Mesenchymal stem cell (in vitro differentiated cells and primary cell): ENCODE measurements at regions not wholly inside any gene's neighbourhood (a gene's known extent, or its start where the extent isn't known, plus 50 kb on each side); places are given as distances from the start of the nearest gene placed in this dataset.

Experiments
- DNase-seq: peaks from one replicate; pipeline ENCODE4 v3.0.0-alpha.2; 2013
- H2AFZ ChIP-seq: one replicate; pipeline ENCODE4 v1.6.1; 2013; ENCODE audit warnings: low read depth, mild to moderate bottlenecking, control low read depth, inconsistent platforms, low read length, moderate library complexity
- H2AK5ac ChIP-seq: 2 replicates; pipeline ENCODE4 v1.6.1; 2013; ENCODE audit warnings: low read length, moderate library complexity, mild to moderate bottlenecking, inconsistent platforms; ENCODE audit not compliant: severe bottlenecking
- H2BK120ac ChIP-seq: one replicate; pipeline ENCODE4 v1.6.1; 2013; ENCODE audit warnings: low read depth, mild to moderate bottlenecking, inconsistent platforms, low read length, moderate library complexity
- H2BK12ac ChIP-seq, 2 experiments: one replicate each; pipeline ENCODE4 v1.6.1; 2013; ENCODE audit warnings: inconsistent platforms in 2 of 2, low read length in 2 of 2, mild to moderate bottlenecking in 2 of 2, moderate library complexity in 2 of 2, control low read depth in 1 of 2
- H2BK15ac ChIP-seq: one replicate; pipeline ENCODE4 v1.6.1; 2013; ENCODE audit warnings: mild to moderate bottlenecking, low read depth, inconsistent platforms; ENCODE audit not compliant: poor library complexity, severe bottlenecking
- H2BK5ac ChIP-seq: 2 replicates; pipeline ENCODE4 v1.6.1; 2013; ENCODE audit warnings: low read depth, mild to moderate bottlenecking, low read length, control low read depth, inconsistent platforms; ENCODE audit not compliant: poor library complexity, severe bottlenecking
- H3K14ac ChIP-seq, 2 experiments: one replicate each; pipeline ENCODE4 v1.6.1; 2013; ENCODE audit warnings: inconsistent platforms in 2 of 2, low read length in 2 of 2, control low read depth in 1 of 2, mild to moderate bottlenecking in 1 of 2, moderate library complexity in 1 of 2
- H3K18ac ChIP-seq, 2 experiments: one replicate each; pipeline ENCODE4 v1.6.1; 2013; ENCODE audit warnings: inconsistent platforms in 2 of 2, low read length in 2 of 2, control low read depth in 1 of 2, low read depth in 1 of 2, mild to moderate bottlenecking in 1 of 2
- H3K23ac ChIP-seq, 2 experiments: one replicate each; pipeline ENCODE4 v1.6.1; 2013; ENCODE audit warnings: inconsistent platforms in 2 of 2, low read length in 2 of 2, mild to moderate bottlenecking in 2 of 2, moderate library complexity in 2 of 2, control low read depth in 1 of 2
- H3K27ac ChIP-seq: 2 replicates; pipeline ENCODE4 v1.5.1; 2013; ENCODE audit warnings: mild to moderate bottlenecking, moderate library complexity, low read length, control low read depth, inconsistent platforms; ENCODE audit not compliant: poor library complexity, severe bottlenecking
- H3K27me3 ChIP-seq, 2 experiments: 2 replicates each; pipeline versions ENCODE4 v1.6.1 to v1.7.0; 2013; ENCODE audit warnings: low read length in 2 of 2, mild to moderate bottlenecking in 2 of 2, moderate library complexity in 2 of 2, control low read depth in 1 of 2, inconsistent platforms in 1 of 2; ENCODE audit not compliant: control insufficient read depth in 1 of 2, insufficient read depth in 1 of 2
- H3K36me3 ChIP-seq, 2 experiments: 2 replicates each; pipeline versions ENCODE4 v1.6.1 to v1.7.0; 2013; ENCODE audit warnings: low read length in 2 of 2, control low read depth in 1 of 2, inconsistent platforms in 1 of 2, low read depth in 1 of 2, mild to moderate bottlenecking in 1 of 2; ENCODE audit not compliant: insufficient read depth in 2 of 2, control insufficient read depth in 1 of 2
- H3K4ac ChIP-seq, 2 experiments: one replicate each; pipeline ENCODE4 v1.6.1; 2013; ENCODE audit warnings: inconsistent platforms in 2 of 2, low read length in 2 of 2, mild to moderate bottlenecking in 2 of 2, moderate library complexity in 2 of 2, control low read depth in 1 of 2, low read depth in 1 of 2
- H3K4me1 ChIP-seq: 2 replicates; pipeline ENCODE4 v1.6.1; 2013; ENCODE audit warnings: low read depth, low read length, control low read depth; ENCODE audit not compliant: control insufficient read depth, insufficient read depth
- H3K4me2 ChIP-seq: 2 replicates; pipeline ENCODE4 v1.6.1; 2013; ENCODE audit warnings: low read length, mild to moderate bottlenecking, inconsistent platforms; ENCODE audit not compliant: poor library complexity, severe bottlenecking
- H3K4me3 ChIP-seq, 2 experiments: 2 replicates each; pipeline versions ENCODE4 v1.5.1 to v1.7.0; 2013; ENCODE audit warnings: low read length in 2 of 2, mild to moderate bottlenecking in 2 of 2, control low read depth in 1 of 2, low read depth in 1 of 2; ENCODE audit not compliant: insufficient read depth in 1 of 2
- H3K79me1 ChIP-seq: replicated peaks from 2 replicates; pipeline ENCODE4 v1.6.1; 2013; ENCODE audit warnings: mild to moderate bottlenecking, control low read depth, low read length, inconsistent platforms; ENCODE audit not compliant: poor library complexity, severe bottlenecking
- H3K9ac ChIP-seq: 2 replicates; pipeline ENCODE4 v1.7.0; 2013; ENCODE audit warnings: mild to moderate bottlenecking, low read length, moderate library complexity
- H3K9me3 ChIP-seq: 2 replicates; pipeline ENCODE4 v1.7.0; 2013; ENCODE audit warnings: mild to moderate bottlenecking, low read length; ENCODE audit not compliant: control insufficient read depth
- H4K8ac ChIP-seq: one replicate; pipeline ENCODE4 v1.6.1; 2013; ENCODE audit warnings: inconsistent platforms, mild to moderate bottlenecking, low read length, moderate library complexity
- H4K91ac ChIP-seq: one replicate; pipeline ENCODE4 v1.6.1; 2013; ENCODE audit warnings: mild to moderate bottlenecking, low read length, inconsistent platforms
- WGBS: methylation state at CpG from one replicate; pipeline ENCODE4 v1.1.7; 2013; ENCODE audit warnings: mixed read lengths; 5-methylcytosine and 5-hydroxymethylcytosine counted together

- no peak for DNase-seq
- no peak overlapping the region for H3K18ac ChIP-seq
- no peaks in the 10 kb centered on the region for H3K4me1 ChIP-seq
- no peaks in the 10 kb centered on the region for H3K36me3 ChIP-seq
- H2AFZ ChIP-seq = no peak overlapping the region
- H3K9ac ChIP-seq = no peak overlapping the region
- H3K4ac ChIP-seq = no peak overlapping the region
- H2AK5ac ChIP-seq = no peak overlapping the region
- no peak overlapping the region for H2BK15ac ChIP-seq
- WGBS = 60% methylated on average over 1 of the region's 2 CpGs
- no peak overlapping the region for H3K14ac ChIP-seq
- peaks cover 11 to 21% of the 10 kb centered on the region in 2 experiments for H3K27me3 ChIP-seq
- H2BK5ac ChIP-seq = no peak overlapping the region
- H3K4me2 ChIP-seq = no peak overlapping the region
- no peaks in the 10 kb centered on the region for H3K79me1 ChIP-seq
- H3K9me3 ChIP-seq = peaks cover 4% of the 10 kb centered on the region
- H3K27ac ChIP-seq = no peak overlapping the region
- no peak overlapping the region for H4K91ac ChIP-seq
- no peak overlapping the region for H2BK12ac ChIP-seq
- H3K23ac ChIP-seq = no peak overlapping the region
- H4K8ac ChIP-seq = no peak overlapping the region
- no peak overlapping the region for H3K4me3 ChIP-seq
- H2BK120ac ChIP-seq = no peak overlapping the region
These were observed 107.8 kb downstream of the SLC30A10 start for GRCh38 chr1:219820551-219820950.

GRCh38 chr1:219817914-219818313 is 110.4 kb downstream of the SLC30A10 start:
- Histone ChIP-seq H3K79me1 (no peaks in the 10 kb centered on the region), H3K14ac (no peak overlapping the region), H2AK5ac (no peak overlapping the region), H3K36me3 (no peaks in the 10 kb centered on the region), H2BK15ac (no peak overlapping the region), H4K8ac (no peak overlapping the region), H2BK5ac (no peak overlapping the region), H3K27me3 (peaks cover 21 to 27% of the 10 kb centered on the region in 2 experiments), H3K4me1 (no peaks in the 10 kb centered on the region), H3K4ac (no peak overlapping the region), H2BK120ac (no peak overlapping the region), H3K27ac (no peak overlapping the region), H3K18ac (no peak overlapping the region), H3K4me2 (no peak overlapping the region), H3K9ac (no peak overlapping the region), H4K91ac (no peak overlapping the region), H3K4me3 (no peak overlapping the region), H2AFZ (no peak overlapping the region), H3K9me3 (no peaks in the 10 kb centered on the region), H3K23ac (no peak overlapping the region), H2BK12ac (no peak overlapping the region)
- WGBS = 70% methylated on average over 2 of the region's 2 CpGs
- DNase-seq = no peak

DNA sequence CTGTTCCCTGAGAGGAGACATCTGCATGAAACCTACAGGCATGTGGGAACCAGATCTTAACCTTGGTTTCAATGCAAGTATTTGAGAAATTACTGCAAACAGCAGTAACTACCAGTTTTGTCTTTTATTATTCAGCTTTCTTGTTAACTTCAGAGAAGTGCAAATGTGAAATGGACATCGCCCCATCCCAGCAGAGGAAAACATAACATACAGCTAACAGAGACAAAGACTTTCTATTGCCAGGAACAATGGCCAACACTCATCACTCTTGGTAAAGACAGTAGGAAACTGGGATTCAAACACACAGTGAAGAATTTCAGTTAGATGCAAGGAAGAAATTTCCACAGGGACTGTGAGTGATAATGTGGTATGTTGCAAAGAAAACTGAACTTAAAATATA is 115.1 kb downstream of the SLC30A10 start:
- 56% methylated on average over 1 of the region's 1 CpG for WGBS
- Histone ChIP-seq H4K8ac (no peak overlapping the region), H2BK15ac (no peak overlapping the region), H2BK5ac (no peak overlapping the region), H4K91ac (no peak overlapping the region), H3K18ac (no peak overlapping the region), H3K36me3 (no peaks in the 10 kb centered on the region), H3K23ac (no peak overlapping the region), H3K4ac (no peak overlapping the region), H3K4me1 (no peaks in the 10 kb centered on the region), H2BK12ac (no peak overlapping the region), H3K14ac (no peak overlapping the region), H3K79me1 (no peaks in the 10 kb centered on the region), H3K4me2 (no peak overlapping the region), H3K4me3 (no peak overlapping the region), H3K27me3 (peaks cover 22 to 32% of the 10 kb centered on the region in 2 experiments), H2AK5ac (no peak overlapping the region), H2AFZ (no peak overlapping the region), H3K9me3 (no peaks in the 10 kb centered on the region), H2BK120ac (no peak overlapping the region), H3K27ac (no peak overlapping the region), H3K9ac (no peak overlapping the region)
- no peak for DNase-seq

DNA sequence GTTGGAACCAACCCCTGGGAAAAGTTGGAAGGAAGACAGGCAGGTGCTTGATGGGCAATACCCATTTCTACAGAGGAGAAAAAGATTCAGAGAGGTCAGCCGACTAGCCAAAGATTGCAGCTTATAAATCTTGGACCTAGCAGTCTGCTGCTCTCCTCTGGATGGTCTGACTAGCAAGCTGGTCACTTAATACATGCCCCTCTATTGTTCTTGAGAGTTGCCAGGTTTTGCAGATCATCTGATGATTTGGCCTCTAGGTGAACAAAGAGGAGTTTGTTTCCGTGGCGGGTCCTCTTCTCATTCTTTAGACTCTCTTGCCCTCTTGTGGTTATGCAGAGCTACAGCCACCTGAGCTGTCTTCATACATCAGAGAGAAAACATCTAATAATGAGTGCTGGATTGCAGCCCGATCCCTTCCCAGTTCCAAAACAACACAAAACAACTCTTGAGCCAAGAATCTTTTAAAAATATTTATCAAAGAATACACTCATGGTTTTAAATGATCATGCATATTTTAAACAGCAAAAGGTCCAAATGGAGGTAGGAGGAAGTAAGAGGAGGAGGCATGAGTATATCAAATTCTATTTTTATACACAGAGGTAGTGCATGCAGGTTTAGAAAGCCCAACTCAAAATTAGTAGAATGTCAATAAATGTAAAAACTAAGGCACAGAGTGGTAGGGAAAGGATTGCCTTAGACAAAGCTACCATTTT is 115.7 kb downstream of the SLC30A10 start:
- H3K36me3 ChIP-seq = no peaks in the 10 kb centered on the region
- no peak overlapping the region for H2BK5ac ChIP-seq
- H3K4ac ChIP-seq = no peak overlapping the region
- H2BK120ac ChIP-seq = no peak overlapping the region
- H4K91ac ChIP-seq = no peak overlapping the region
- H3K9ac ChIP-seq = peak overlapping the region; percentile 33
- peaks cover 22 to 32% of the 10 kb centered on the region in 2 experiments for H3K27me3 ChIP-seq
- H4K8ac ChIP-seq = no peak overlapping the region
- no peaks in the 10 kb centered on the region for H3K9me3 ChIP-seq
- no peak overlapping the region for H2AFZ ChIP-seq
- no peaks in the 10 kb centered on the region for H3K4me1 ChIP-seq
- peak; percentile 62 for DNase-seq
- no peaks in the 10 kb centered on the region for H3K79me1 ChIP-seq
- no peak overlapping the region for H2BK15ac ChIP-seq
- no peak overlapping the region for H3K4me3 ChIP-seq
- H2BK12ac ChIP-seq = no peak overlapping the region
- no peak overlapping the region for H3K4me2 ChIP-seq
- no peak overlapping the region for H2AK5ac ChIP-seq
- 24% methylated on average over 3 of the region's 4 CpGs for WGBS
- H3K23ac ChIP-seq = no peak overlapping the region
- H3K27ac ChIP-seq = no peak overlapping the region
- no peak overlapping the region for H3K14ac ChIP-seq
- H3K18ac ChIP-seq = no peak overlapping the region
